HG03520 (cell line): ENCODE measurements at regions not wholly inside any gene's neighbourhood (a gene's known extent, or its start where the extent isn't known, plus 50 kb on each side); places are given as distances from the start of the nearest gene placed in this dataset.
"Not testable (repeated sequence)": the region's sequence is repeated elsewhere in the genome, so short reads cannot be mapped to it uniquely, and the experiment has no call there.

Source experiments
- ATAC-seq: cut with Tn5 transposase; IDR thresholded peaks from one replicate; pipeline ENCODE4 v1.9.1; 2021; ENCODE audit warnings: mild to moderate bottlenecking, moderate library complexity; ENCODE audit not compliant: unreplicated experiment

GRCh38 chr7:104264285-104264684 lies 56.5 kb upstream of the ORC5 start:
- no peak for ATAC-seq

GRCh38 chr7:104267701-104268368 lies 60.0 kb upstream of the ORC5 start:
- ATAC-seq: no peak

DNA sequence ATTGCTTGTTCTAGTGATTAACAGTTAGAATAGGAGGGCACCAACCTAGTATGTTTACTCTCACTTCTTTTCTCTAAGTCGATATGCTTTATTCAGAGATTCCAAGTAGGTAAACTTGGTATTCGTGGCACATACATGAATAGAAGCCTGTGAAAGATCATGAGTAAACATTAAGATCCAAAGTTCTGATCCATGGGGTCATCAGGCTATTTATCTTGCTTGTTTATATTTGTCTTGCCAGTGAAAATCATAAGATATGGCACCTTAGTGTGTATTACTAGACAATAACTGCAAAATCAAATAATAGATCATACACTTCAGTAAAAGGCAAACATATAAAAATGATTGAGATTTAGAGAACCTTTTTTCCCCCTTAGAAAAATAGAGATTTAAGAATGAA lies 56.5 kb upstream of the LHFPL3 start:
- no peak for ATAC-seq

DNA sequence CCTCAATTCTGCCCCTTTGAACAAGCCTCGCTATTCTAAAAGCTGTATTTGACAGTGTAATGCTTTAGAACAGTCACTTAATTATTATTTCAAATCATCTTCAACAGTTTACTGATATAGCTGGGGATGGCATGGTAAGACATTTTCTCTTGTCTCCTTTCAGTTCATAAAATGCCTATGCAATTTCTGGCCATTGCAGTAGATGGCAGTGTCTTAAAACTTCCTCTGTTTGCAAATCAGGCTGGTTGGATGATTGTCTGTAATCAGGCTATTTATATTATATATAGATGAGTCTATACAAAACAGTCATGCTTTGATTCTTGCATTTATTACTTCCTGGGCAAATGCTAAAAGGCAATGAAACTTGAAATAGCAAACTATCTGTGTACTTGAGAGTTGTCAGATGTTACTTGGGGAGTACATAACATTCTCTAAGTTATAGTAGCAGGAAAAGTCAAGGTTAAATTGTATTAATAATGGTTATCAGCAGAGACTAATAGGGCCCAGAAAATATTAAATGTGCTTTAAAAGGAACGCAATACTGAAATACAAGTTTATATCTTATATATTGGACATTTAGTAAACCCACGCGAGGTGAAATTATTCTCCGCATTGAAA lies 55.5 kb upstream of the LHFPL3 start:
- peak; percentile 48 for ATAC-seq

DNA sequence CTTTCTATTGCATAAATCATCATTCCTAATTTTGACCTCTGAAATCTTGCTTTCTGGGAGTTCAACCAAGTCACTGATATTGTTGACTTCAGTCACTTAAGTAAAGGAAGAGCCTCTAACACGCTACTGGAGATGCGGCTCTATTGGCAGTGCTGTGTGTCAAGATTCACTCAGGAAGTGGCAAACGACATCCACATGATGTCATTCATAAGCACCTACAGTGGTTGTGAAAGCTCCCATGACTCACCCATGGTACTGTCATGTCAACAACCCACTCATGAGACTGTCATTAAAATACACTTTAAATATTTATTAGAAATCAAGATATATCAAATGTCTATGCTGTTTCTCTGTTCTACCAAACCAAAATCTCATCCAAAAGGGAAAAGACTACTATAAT lies 52.5 kb upstream of the LHFPL3 start:
- no peak for ATAC-seq

GRCh38 chr7:104276730-104277129 lies 51.7 kb upstream of the LHFPL3 start:
- ATAC-seq: not testable (repeated sequence)
